Dermis blood vessel endothelial cell (primary cell): ENCODE measurements at regions not wholly inside any gene's neighbourhood (a gene's known extent, or its start where the extent isn't known, plus 50 kb on each side); places are given as distances from the start of the nearest gene placed in this dataset.
A peak's percentile ranks its signal among the peaks of the same experiment; 100 is the strongest.

ENCODE experiments used
- DNase-seq: peaks from one replicate; pipeline ENCODE4 v3.0.0; 2010

DNA sequence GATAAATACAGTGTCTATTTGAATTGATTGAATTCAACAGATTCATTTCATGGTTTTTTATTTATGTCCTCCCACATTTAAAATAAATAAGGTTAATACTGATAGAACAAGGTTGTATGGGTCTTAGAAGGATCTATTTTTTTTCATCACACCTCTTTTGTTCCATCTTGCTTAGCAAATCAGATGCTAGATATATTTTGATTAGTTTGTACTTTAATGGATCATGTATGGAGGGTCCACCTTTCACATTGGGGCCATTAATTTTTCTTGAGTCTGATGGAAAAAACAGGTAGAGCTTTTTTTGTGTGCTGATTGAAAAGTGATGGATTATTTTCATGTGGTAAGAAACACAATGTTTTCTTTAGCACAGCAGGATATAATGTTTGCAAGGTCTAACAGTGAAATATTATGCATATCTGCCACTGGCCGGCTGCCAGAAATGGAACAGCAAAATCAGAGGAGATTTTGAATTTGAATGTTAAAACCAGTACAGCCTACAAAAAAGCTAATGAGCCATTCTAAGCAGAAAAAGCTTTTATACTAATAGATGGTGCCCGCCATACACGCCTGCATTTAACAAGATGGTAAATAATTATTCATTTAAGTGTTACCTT is 188.1 kb upstream of the ETAA1 start:
- DNase-seq = no peak

DNA sequence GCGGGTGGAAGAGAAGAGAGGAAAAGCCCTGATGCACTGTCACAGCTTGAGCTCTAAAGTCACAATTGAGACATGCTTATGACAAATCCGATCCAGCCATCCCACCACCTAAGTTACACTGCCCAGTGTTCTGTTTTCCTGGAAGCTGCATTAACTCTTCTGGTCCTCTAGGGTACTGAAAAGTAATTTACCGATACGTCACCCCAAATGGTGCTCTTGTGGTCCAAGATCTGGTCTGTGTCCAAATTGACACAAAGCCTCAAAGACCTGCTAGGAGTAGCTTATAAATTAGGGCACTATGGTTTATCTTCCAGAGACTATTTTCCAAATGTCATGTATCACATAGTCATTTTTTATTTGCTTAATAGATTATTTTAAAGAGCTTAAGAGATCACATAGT is 186.7 kb upstream of the ETAA1 start:
- no peak for DNase-seq

DNA sequence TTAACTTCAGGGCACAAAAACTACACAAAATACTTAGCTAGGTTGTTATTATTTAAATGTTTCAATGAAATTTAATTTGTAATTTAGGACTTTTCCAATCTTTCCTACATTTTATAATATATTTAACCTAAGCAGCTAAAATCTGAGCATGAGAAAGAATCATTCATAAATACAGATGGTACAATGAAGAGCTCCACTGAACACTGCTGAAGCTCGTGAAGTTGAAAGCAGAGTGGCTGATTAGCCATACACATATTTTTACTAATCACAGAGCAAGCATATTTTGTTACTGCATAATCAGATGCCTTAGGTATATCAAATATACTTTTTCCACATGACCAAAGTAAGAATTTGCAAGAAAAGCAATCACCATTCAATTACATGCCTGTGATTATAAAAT is 184.9 kb upstream of the ETAA1 start:
- DNase-seq = no peak

DNA sequence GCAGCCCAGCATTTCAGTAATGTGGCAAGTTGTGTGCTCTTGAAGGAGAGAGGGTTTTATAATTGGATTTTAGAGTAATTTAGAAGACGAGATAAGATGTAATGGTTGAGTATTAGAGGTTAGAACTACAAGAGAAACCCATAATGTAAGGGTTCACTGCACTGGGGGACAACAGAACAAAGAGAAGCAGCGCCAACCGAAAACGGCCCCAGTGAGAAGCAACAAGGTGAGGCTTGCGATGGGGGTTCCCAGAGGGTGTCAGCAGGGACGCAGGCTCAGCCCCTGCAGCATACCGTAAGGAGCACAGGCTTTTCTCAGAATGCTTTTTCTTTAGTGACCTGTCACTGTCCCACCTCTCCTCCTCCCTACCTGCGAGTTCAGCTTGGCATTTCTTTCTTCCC is 183.9 kb upstream of the ETAA1 start:
- DNase-seq = no peak

DNA sequence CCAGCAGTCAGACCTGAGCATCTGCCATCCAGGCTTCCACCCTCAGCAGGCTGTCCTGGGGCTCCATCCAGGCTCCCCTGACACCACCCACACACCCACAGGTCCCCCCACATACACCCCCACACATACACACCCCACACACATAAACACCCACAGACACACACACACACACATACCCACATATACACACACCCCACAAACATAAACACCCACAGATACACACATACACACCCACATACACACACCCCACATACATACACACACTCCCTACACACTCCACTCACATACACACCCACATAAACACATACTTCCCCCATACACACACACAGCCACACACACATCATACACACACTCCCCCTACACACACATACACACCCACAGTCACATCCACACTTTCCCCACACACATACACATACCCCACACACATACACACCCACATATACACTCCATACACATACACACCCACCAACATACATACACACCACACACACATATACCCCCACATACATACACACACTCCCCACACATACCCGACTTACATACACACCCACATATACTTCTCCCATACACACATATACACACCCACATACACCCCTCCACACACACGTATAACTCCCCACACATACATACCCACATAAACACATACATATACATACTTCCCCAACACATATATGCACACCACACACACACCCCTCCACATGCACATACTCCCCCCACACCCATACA is 183.3 kb upstream of the ETAA1 start:
- no peak for DNase-seq

DNA sequence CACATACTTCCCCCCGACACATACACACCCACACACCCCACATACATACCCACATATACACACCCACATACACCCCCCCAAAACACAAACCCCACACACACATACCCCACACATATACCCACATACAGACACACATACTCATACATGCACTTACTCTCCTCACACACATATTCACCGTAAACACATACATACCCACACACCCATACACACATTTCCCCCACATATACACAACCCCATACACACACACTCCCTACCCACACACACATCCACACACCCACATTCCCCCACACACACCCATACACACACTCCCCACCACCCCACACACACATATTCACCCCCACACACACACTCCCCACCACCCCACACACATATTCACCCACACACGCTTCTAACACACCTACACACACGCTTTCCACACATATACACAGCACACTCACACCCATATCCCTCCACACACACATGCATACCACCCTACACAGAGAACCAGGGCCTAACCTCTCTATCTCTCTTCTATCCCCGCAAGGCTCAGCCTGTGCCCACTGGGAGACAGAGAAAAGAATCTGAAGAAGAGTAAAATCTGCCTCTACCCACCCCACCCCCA is 182.4 kb upstream of the ETAA1 start:
- no peak for DNase-seq

DNA sequence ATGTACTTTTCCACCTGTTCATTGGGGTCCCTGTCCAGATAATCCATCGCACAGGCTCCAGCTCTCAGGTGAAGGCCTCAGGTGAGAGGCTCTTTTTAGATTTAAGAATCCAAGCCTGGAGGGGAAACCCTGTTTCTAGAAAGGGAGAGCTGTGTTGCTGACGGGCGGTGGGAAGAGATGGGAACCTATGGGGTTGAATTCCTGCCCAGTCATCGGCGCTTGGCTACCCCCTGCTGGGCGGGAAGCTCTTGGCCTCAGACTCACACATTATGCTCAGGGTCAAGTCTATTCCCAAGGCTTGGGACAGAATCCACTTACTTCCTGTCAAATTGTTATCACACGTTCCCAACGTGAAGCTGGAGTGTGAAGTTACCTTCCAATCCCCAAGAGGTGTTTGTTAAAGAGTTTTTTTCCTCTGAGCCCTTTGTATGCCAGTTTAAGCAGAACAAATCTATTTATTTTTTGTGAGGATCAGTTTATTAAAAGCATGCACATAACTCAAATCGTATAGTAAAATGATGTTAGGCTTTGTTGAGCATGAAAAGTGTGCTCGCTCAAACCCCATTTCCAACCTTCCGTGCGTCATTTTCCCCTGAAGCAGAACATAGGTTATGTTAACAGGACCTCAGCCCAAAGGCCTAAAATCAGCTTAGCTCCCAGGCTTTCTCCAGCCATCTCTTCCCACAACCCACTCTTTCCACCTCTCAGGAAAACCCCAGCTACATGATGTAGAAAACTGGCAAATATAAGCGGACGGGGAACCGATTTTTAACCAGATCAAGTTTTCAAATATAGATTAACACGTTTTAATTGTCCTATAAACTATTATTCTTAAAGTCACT is 181.7 kb upstream of the ETAA1 start:
- DNase-seq = peak; percentile 32

DNA sequence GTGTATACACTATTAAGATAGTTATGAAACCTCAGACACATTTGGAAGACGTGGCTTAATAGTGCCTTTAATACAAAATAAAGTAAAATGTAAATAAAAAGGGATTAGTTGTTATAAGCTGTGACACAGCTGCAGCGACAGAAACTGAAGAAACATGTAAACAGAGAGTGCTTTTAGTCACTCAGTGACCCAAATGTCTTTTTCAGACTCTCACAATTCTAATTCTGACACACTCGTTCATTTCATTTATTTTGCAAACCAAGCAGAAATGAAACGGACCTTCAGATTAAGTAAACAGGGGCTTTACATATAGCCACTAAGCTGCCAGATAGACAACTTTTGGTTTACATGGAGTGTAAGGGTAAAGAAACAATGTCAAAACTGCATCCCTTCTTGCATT is 181.0 kb upstream of the ETAA1 start:
- no peak for DNase-seq

DNA sequence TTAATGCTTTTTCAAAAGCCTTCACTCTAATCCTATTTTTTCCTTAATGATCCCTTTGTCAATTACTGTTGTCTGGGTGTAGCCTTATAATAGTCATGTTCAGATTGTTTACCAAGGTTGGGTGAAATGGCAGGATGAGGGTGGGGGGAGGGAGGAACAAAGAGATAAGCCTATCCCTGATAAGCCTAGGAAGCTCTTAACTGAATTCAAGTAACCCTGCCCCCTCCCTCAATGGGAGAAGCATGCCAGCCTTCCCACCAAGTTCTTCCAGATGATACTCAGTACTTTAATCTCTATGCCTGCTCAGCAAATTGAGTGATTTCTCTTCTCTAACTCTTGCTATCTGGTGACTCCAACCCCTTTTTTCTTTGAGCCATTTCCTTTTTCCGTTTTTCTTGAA is 180.3 kb upstream of the ETAA1 start:
- no peak for DNase-seq

DNA sequence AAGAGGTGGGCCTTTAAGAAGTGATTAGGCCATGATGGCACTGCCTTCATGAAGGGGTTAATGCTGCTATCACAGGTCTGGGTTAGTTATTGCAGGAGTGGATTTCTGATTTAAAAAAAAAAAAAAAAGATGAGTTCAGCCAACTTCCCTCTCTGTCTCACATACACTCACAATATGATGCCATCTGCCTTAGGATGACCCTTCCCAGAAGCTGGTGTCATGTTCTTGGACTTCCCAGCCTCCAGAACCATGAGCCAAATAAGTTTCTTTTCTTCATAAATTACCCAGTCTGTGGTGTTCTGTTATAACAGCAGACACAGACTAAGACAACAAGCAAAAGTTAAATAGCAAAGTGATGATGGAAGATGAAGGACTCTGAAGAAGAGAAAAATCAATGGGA is 179.7 kb upstream of the ETAA1 start:
- DNase-seq = no peak

DNA sequence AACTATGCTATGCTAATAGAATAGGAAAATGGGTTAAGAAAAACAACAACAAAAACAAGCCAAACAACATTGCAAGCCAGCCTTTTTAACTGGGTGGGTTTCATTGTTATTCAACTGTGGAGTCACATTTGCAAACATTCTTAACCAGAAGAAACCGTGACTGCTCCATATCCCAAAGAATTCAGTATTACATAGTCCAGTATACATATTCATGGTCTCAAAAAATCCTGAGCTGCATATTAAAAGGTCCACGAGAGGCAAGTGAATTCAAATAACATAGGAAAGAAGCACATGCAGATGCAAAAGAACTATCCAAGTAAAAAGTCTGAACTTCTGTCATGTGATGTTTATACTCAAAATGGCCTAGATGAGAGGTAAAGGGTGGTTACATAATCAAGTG is 179.1 kb upstream of the ETAA1 start:
- no peak for DNase-seq

DNA sequence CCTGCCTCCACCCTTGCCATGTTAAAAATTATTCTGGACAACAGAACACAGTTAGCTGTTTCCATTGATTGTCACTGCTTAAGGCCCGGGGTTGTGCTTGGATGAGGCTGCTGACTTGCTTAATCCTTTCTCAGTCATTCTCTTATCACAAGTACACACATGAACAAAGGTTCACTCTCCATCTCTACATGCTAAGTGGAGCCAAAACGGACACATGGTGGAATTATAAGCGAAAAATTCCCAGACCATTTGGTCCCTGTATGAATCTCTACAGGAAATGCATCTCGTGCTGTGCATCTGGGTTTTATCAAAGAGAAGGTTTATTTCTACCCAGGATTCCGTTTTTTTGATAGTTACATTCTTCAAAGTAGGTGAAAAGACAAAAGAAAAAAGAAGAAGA is 177.5 kb upstream of the ETAA1 start:
- DNase-seq = no peak

DNA sequence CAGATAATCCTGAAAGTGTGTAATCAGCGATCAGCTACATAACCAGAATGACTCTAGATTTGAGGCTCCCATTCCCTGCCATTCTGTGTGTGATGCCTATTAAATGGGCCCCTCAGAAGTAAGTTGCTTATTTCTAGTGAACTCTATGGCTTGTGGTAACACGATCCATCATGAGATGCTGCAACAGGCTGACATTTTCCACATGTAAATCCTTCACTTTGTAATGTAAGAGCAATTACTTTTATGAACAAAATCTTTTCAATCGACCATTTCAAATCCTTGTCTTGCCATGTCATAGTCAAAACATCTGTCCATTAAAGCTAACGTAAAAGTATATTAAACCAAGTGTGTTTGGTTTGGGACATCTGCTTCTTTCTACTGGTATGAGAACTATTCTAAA is 175.9 kb upstream of the ETAA1 start:
- no peak for DNase-seq

DNA sequence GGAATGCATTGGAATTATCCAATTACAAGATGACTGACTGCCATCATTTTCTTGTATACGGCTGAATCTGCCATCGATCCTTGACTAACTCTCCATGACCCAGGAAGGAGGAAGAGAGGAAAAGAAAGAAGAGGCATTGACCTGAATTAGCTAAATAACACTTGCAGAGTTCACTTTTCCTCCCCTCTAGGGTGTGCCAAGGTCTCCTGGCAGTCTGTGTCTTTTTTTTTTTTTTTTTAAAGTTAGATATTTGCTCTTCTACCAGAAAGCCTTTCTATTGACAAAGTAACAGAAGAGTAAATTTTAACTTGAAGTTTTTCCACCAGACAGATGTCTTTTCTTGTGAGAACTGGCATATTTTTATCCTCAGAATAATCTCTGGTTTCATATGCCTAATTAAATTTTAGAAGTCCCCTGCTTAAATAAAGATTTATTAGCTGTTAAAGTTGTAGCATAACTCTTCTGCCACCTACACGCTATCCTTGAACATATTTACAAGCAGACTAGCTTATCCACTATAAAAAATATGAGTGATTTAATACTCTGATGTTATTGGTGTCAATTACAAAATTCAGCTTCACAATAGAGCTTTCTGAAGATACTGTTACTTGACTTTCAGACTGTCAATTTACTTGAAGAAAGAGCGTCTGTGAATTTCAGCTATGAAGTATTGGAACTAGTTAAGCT is 171.7 kb upstream of the ETAA1 start:
- DNase-seq = no peak

DNA sequence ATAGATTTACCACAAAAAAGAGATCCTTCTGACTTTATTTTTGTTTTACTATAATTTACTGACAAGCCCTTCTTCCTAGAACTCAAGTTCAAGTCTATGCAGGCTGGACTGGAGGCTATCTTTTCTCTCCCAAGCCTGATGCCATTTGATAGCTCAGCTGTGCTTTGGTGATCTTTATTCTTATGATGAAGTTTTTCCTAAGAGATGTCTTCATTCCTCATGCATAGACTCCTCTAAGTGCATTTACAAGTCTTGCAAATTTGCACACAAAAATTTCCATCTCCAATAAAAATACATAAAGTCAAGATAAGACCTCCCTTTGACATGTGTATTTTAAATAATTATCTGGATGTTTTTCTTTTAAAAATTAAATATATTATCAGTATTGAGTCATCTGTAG is 167.4 kb upstream of the ETAA1 start:
- DNase-seq = no peak

DNA sequence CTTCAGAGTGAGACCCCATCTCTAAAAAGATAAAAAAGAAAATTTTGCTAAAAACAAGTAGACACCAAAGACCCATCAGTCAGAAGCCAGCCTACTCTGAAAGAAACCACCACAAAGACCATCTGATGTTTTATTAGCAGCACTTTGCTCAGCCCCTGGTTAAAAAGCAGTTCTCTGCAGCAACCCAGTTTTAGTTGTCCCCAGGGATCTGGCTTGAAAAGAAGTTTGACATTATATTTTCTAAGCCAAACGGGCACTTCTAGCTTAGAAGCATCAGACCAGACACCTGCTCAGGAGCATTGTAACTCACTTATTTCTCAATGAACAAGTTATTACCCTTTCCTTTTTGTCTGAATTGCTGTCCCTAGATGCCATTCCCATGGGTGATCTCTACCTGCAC is 164.2 kb upstream of the ETAA1 start:
- DNase-seq = no peak

DNA sequence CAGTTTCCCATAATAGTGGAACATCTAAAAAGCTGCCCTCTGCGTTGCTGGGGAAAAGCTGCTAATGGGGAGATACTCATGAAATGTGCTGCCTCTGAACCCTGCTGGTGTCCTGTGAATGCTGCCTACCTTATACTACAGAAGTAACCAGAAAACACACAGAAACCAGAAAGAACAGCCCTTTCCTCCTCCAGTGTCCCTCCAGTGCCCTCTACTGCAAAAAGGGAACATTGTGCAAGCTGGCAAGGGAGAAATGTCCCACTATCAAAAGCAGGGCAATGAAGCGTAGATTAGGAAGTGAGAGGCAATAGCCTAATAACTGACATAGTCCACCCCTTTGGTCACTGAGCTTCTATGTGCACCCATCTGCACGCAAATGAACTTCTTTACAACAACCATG is 162.7 kb upstream of the ETAA1 start:
- DNase-seq = no peak

DNA sequence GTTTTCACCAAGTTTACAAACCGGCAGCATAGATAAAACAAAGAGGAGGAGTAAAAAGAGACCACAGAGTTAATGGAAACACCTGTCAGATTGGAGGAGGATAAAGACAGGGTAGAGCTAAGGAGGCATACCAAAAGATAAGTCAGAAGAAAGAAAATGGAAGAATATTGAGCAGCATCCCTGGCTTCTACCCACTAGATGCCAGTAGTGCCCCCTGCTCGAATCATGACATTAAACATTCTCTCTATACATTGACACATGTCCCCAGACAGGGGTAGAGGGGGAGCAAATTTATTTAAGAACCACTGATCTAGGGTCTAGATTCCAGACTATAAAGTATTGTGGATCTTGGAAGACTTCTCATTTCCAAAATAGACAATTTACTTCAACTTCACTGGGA is 159.8 kb upstream of the ETAA1 start:
- no peak for DNase-seq

DNA sequence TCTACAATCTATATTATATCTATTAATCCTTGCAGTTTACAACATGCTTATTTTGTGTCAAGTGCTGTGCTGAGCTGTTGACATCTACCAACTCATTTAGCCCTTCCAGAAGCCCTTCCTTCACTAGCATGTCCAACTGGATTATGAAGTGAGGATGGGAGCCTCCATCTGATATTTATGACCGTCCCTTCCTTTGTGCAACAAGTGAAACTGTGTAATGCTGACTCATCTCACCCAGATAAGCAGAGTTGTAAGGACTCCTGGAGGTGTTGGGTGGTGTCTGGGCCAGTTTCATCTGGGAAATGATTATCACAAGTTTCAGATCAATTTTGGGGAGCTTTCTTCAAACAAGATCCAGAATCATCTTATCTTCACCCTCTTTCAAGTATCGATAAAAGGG is 156.6 kb upstream of the ETAA1 start:
- no peak for DNase-seq

DNA sequence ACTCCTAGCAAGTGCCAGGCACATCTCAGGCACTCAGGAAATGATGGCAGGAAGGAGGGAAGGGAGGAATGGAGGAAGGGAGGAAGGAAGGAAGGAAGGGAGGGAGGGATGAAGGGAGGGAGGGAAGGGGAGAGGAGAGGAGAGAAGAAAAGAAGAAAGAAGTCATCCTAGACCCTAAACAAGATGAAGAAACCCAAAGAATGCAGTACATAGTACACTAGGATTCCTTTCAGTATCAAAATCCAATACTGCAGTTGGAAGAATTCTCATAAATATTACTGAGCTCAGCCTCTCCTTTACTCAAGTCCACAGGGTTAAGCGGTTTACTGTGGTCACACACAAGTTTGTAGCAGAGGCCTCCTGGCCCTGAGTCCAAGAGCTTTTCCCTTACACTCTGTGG is 155.7 kb upstream of the ETAA1 start:
- no peak for DNase-seq

DNA sequence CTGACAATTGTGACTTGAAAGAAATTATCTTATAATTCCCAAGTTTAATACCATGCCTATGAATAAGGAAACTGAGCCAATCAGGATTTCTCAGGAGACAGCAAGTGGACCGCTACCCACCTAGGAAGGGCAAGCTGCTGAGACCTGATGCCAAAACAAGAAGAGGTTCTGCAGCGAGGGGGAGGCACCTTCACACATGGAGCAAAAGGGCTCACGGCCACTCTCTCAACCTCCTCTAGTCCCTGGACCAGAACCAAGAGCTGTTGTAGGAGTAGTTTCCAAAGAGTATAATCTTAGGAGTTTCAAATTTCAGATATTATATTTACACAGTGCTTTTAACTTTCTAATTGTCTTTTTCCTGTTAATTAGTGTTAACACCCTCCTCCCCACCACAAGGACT is 154.7 kb upstream of the ETAA1 start:
- DNase-seq = no peak

DNA sequence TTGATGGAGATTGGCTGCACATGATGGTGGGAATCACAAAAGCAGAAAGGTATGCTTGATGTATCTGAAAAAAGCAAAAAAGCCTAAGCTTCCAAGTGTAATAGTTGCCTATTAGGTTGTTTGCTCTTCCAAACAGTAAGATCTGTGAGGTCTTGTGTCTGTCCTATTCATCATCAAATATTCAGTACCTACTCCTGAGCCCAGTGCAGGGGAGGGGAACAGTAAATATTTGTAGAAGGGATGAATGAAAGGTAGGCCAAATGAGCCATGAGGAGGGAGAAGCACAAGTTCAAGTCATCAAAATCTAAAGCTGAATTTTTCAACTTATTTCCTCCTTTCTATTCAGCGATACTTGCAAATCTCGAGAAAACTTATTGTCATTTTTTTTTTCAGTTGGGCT is 153.2 kb upstream of the ETAA1 start:
- no peak for DNase-seq

DNA sequence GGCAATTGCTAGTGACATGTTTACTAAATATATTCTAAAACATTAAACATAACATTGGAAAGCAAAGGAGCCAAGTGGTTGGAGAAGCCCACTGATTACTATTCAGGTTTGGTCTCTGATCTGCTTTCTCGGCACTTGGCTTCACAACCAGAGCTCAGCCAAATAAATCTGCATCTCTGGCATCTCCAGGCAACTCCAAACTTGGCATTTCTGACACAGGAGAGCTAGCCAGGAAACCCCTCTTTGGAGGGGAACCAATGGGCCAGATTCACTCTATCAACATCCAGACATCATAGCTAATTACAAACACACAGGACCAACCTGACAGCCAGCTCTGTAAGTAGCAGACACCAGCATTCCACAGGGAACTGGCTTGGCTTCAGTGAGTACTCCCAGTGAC is 150.3 kb upstream of the ETAA1 start:
- no peak for DNase-seq
